ENCODE measurements at regions not wholly inside any gene's neighbourhood (a gene's known extent, or its start where the extent isn't known, plus 50 kb on each side); places are given as distances from the start of the nearest gene placed in this dataset.

- no peak for TF ChIP-seq CEBPB (IDR thresholded peaks at IDR 0.05)
- TF ChIP-seq RAD21 (IDR thresholded peaks at IDR 0.05; ENCODE audit: low read depth) = no peak
- TF ChIP-seq TCF12 (IDR thresholded peaks at IDR 0.05; ENCODE audit: low read depth) = no peak
Observed at GRCh38 chr14:30252783-30253674, 305.9 kb upstream of the G2E3 start.

- TF ChIP-seq CEBPB (IDR thresholded peaks at IDR 0.05) = no peak
Observed at GRCh38 chr14:30256627-30257026, 302.3 kb upstream of the G2E3 start.

DNA sequence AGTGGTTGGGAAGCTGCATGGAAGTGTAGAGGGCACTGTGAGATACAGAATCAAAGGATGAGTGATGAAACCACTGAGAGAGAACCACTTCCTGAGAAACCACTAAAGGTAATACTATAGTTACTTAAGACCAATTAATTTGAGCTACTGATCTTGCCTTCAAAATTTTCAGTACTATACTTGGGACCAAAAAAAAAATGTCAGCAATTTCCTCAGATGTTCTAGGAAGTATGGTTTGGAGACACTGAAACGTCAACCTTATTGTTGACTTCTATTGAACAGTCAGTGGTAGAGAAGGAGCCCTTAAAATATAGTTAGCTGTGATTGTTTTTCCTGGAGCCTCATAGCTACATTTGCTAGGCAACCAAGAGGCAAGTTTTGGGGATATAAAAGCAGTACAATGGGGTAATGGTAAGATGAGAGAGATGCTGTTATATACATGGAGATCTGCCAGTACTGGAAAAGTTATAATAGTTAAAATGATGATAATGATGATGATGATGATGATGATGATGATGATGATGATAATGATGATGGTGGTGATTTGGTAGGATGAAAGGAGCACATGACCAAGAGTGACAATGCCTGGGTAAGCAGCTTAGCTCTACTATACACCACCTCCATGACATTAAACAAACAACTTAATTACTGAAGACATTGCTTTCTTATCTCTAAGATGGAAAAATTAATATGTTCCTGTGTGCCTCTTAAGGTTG lies 300.9 kb upstream of the G2E3 start:
- TF ChIP-seq RAD21 (IDR thresholded peaks at IDR 0.05; ENCODE audit: low read depth) = no peak

DNA sequence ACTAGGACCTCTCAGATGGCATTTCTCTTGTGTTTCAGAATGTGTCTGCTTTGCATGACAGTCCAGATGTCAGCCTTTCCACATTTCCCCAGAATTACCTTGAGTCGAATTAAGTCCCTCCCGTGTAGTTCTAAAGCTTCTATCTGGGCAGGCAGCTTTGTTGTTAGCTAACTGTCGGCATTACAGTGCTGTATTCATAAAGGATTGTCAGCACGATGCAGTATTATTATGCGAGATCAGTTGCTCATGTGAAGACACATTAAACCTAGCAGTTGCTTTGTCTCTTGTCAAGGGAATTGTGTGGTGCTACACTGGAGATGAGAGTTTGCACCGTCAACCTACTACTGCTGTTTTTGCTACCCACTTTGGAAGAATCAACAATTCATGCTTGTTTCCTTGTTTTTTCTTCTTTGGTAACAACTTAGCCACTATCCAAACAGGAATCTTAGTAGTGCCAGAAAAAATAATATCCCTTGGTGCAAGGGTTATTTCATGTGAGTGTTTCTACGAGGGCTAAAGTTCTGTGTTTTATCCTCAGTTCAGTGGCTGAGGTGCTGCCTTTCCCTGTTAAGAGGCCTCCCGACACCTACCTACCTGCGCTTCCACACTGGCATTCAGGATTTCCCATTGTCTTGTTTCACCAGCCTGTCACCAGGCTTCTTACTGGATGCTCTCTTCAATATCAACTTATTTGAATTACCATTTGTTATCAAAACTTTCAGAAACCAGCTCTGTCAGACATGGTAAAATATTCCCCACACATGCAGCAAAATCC lies 297.9 kb upstream of the G2E3 start:
- TF ChIP-seq YY1 (IDR thresholded peaks at IDR 0.05; ENCODE audit: low read depth) (no peak), CREB1 (IDR thresholded peaks at IDR 0.05; ENCODE audit: low read depth) (no peak), NFIC (IDR thresholded peaks at IDR 0.05) (no peak), EP300 (IDR thresholded peaks at IDR 0.05; ENCODE audit: borderline replicate concordance) (no peak), RAD21 (IDR thresholded peaks at IDR 0.05; ENCODE audit: low read depth) (no peak), EGR1 (IDR thresholded peaks at IDR 0.05) (no peak), FOXM1 (IDR thresholded peaks at IDR 0.05; ENCODE audit: borderline replicate concordance, low read depth) (no peak), USF1 (IDR thresholded peaks at IDR 0.05) (no peak), TCF12 (IDR thresholded peaks at IDR 0.05; ENCODE audit: low read depth) (no peak), CEBPB (IDR thresholded peaks at IDR 0.05) (no peak), TEAD4 (IDR thresholded peaks at IDR 0.05) (no peak), ZBTB7A (IDR thresholded peaks at IDR 0.05; ENCODE audit: low read depth) (no peak), TAF1 (IDR thresholded peaks at IDR 0.05; ENCODE audit: low read depth) (no peak), MAX (IDR thresholded peaks at IDR 0.05) (no peak)
- TF ChIP-seq, protein P1, sequence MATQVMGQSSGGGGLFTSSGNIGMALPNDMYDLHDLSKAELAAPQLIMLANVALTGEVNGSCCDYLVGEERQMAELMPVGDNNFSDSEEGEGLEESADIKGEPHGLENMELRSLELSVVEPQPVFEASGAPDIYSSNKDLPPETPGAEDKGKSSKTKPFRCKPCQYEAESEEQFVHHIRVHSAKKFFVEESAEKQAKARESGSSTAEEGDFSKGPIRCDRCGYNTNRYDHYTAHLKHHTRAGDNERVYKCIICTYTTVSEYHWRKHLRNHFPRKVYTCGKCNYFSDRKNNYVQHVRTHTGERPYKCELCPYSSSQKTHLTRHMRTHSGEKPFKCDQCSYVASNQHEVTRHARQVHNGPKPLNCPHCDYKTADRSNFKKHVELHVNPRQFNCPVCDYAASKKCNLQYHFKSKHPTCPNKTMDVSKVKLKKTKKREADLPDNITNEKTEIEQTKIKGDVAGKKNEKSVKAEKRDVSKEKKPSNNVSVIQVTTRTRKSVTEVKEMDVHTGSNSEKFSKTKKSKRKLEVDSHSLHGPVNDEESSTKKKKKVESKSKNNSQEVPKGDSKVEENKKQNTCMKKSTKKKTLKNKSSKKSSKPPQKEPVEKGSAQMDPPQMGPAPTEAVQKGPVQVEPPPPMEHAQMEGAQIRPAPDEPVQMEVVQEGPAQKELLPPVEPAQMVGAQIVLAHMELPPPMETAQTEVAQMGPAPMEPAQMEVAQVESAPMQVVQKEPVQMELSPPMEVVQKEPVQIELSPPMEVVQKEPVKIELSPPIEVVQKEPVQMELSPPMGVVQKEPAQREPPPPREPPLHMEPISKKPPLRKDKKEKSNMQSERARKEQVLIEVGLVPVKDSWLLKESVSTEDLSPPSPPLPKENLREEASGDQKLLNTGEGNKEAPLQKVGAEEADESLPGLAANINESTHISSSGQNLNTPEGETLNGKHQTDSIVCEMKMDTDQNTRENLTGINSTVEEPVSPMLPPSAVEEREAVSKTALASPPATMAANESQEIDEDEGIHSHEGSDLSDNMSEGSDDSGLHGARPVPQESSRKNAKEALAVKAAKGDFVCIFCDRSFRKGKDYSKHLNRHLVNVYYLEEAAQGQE (IDR thresholded peaks at IDR 0.05; ENCODE audit: low read depth) = no peak

DNA sequence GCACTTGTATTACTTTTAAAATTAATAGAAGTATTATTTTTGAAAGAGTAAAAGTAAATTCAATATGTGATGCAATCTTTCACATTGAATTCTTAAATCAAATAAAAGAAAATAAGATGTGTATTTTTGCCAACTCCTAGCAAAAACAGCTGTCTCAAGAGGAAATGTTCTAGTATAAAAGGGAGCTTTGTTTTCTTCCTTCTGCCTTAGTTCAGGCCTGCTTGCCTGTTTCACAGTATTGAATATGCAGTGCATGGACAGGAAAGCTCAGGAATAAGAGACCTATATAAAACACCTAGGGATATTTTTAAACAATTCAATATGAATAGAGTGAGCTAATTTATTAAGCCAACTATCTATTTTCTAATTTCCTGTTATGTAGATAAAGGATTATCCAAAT lies 294.8 kb upstream of the G2E3 start:
- no peak for TF ChIP-seq USF1 (IDR thresholded peaks at IDR 0.05)
- no peak for TF ChIP-seq RAD21 (IDR thresholded peaks at IDR 0.05; ENCODE audit: low read depth)
- TF ChIP-seq CREB1 (IDR thresholded peaks at IDR 0.05; ENCODE audit: low read depth) = no peak
- no peak for TF ChIP-seq ZBTB7A (IDR thresholded peaks at IDR 0.05; ENCODE audit: low read depth)
- TF ChIP-seq EP300 (IDR thresholded peaks at IDR 0.05; ENCODE audit: borderline replicate concordance) = no peak
- TF ChIP-seq, protein P1 (IDR thresholded peaks at IDR 0.05; ENCODE audit: low read depth) = no peak
- no peak for TF ChIP-seq FOXM1 (IDR thresholded peaks at IDR 0.05; ENCODE audit: borderline replicate concordance, low read depth)
- no peak for TF ChIP-seq CEBPB (IDR thresholded peaks at IDR 0.05)
- TF ChIP-seq TEAD4 (IDR thresholded peaks at IDR 0.05) = no peak

- TF ChIP-seq, protein P1 (IDR thresholded peaks at IDR 0.05; ENCODE audit: low read depth) = no peak
- TF ChIP-seq RAD21 (IDR thresholded peaks at IDR 0.05; ENCODE audit: low read depth) (no peak), NFIC (IDR thresholded peaks at IDR 0.05) (no peak), CEBPB (IDR thresholded peaks at IDR 0.05) (no peak), FOXM1 (IDR thresholded peaks at IDR 0.05; ENCODE audit: borderline replicate concordance, low read depth) (no peak), TAF1 (IDR thresholded peaks at IDR 0.05; ENCODE audit: low read depth) (no peak), TEAD4 (IDR thresholded peaks at IDR 0.05) (no peak), MAX (IDR thresholded peaks at IDR 0.05) (no peak), TCF12 (IDR thresholded peaks at IDR 0.05; ENCODE audit: low read depth) (no peak), EP300 (IDR thresholded peaks at IDR 0.05; ENCODE audit: borderline replicate concordance) (no peak)
Observed at GRCh38 chr14:30266290-30266689, 292.7 kb upstream of the G2E3 start.
